WTC11 (cell line): ENCODE measurements at regions not wholly inside any gene's neighbourhood (a gene's known extent, or its start where the extent isn't known, plus 50 kb on each side); places are given as distances from the start of the nearest gene placed in this dataset.

Source experiments
- CTCF ChIP-seq: fragments of 200-600 bp; IDR thresholded peaks from 2 replicates; pipeline ENCODE4 v1.8.0; 2022; ENCODE audit warnings: antibody characterized with exemption
- ESRRA ChIP-seq: sonication (generic); formaldehyde crosslinking; IDR thresholded peaks from 2 replicates; pipeline ENCODE4 v1.8.1; 2022; ENCODE audit warnings: mild to moderate bottlenecking, missing genetic modification reagents, borderline replicate concordance
- FOXP4 ChIP-seq: sonication (generic); formaldehyde crosslinking; IDR thresholded peaks from 2 replicates; pipeline ENCODE4 v1.8.0; 2022; ENCODE audit warnings: mild to moderate bottlenecking, missing genetic modification reagents
- IRF1 ChIP-seq: sonication (generic); formaldehyde crosslinking; IDR thresholded peaks from 2 replicates; pipeline ENCODE4 v1.8.0; 2023; ENCODE audit warnings: missing genetic modification reagents
- JUN ChIP-seq: sonication (generic); formaldehyde crosslinking; IDR thresholded peaks from 2 replicates; pipeline ENCODE4 v1.8.0; 2023; ENCODE audit warnings: mild to moderate bottlenecking, missing genetic modification reagents
- NR2C2 ChIP-seq: sonication (generic); formaldehyde crosslinking; IDR thresholded peaks from 2 replicates; pipeline ENCODE4 v1.8.0; 2022; ENCODE audit warnings: mild to moderate bottlenecking, missing genetic modification reagents
- ZNF219 ChIP-seq: sonication (generic); formaldehyde crosslinking; IDR thresholded peaks from 2 replicates; pipeline ENCODE4 v1.8.0; 2023; ENCODE audit warnings: missing genetic modification reagents, mild to moderate bottlenecking, borderline replicate concordance

- no peak for TF ChIP-seq IRF1 (CRISPR knock-in tag)
- no peak for TF ChIP-seq CTCF
- TF ChIP-seq JUN (CRISPR knock-in tag) = no peak
- no peak for TF ChIP-seq NR2C2 (CRISPR knock-in tag)
- no peak for TF ChIP-seq ZNF219 (CRISPR knock-in tag)
- TF ChIP-seq FOXP4 (CRISPR knock-in tag) = no peak
- TF ChIP-seq ESRRA (CRISPR knock-in tag) = no peak
Measured at GRCh38 chr6:140817176-140817575, 1315.5 kb upstream of the GJE1 start.
